GM21723 (cell line): ENCODE measurements at regions not wholly inside any gene's neighbourhood (a gene's known extent, or its start where the extent isn't known, plus 50 kb on each side); places are given as distances from the start of the nearest gene placed in this dataset.

Experiments
- ATAC-seq: cut with Tn5 transposase; IDR thresholded peaks from one replicate; pipeline ENCODE4 v1.9.1; 2021; ENCODE audit warnings: mild to moderate bottlenecking, moderate library complexity; ENCODE audit not compliant: unreplicated experiment

- ATAC-seq: no peak
Observed at GRCh38 chr5:93184041-93184440, 397.0 kb downstream of the NR2F1-AS1 start.

- no peak for ATAC-seq
Observed at GRCh38 chr5:93179466-93179865, 401.6 kb downstream of the NR2F1-AS1 start.

GRCh38 chr5:93174930-93175329 is 406.1 kb downstream of the NR2F1-AS1 start:
- no peak for ATAC-seq

- ATAC-seq: no peak
Observed at GRCh38 chr5:93165559-93165958, 415.5 kb downstream of the NR2F1-AS1 start.

- ATAC-seq: no peak
Observed at GRCh38 chr5:93164690-93165089, 416.3 kb downstream of the NR2F1-AS1 start.

- no peak for ATAC-seq
Observed at GRCh38 chr5:93163010-93163663, 417.9 kb downstream of the NR2F1-AS1 start.

- no peak for ATAC-seq
Observed at GRCh38 chr5:93161661-93162654, 419.1 kb downstream of the NR2F1-AS1 start.

- ATAC-seq: no peak
Observed at GRCh38 chr5:93158841-93159240, 422.2 kb downstream of the NR2F1-AS1 start.

- no peak for ATAC-seq
Observed at GRCh38 chr5:93156566-93156965, 424.5 kb downstream of the NR2F1-AS1 start.

GRCh38 chr5:93154535-93154934 is 426.5 kb downstream of the NR2F1-AS1 start:
- ATAC-seq: no peak

GRCh38 chr5:93153461-93153860 is 427.6 kb downstream of the NR2F1-AS1 start:
- ATAC-seq: no peak

- no peak for ATAC-seq
Observed at GRCh38 chr5:93151896-93152295, 429.1 kb downstream of the NR2F1-AS1 start.

- ATAC-seq: no peak
Observed at GRCh38 chr5:93151121-93151520, 429.9 kb downstream of the NR2F1-AS1 start.

- no peak for ATAC-seq
Observed at GRCh38 chr5:93150311-93151012, 430.6 kb downstream of the NR2F1-AS1 start.

GRCh38 chr5:93145767-93146166 is 435.3 kb downstream of the NR2F1-AS1 start:
- ATAC-seq: no peak

GRCh38 chr5:93145019-93145418 is 436.0 kb downstream of the NR2F1-AS1 start:
- ATAC-seq: no peak

GRCh38 chr5:93141969-93142368 is 439.1 kb downstream of the NR2F1-AS1 start:
- no peak for ATAC-seq

- no peak for ATAC-seq
Observed at GRCh38 chr5:93130624-93131490, 450.2 kb downstream of the NR2F1-AS1 start.

- ATAC-seq: no peak
Observed at GRCh38 chr5:93126634-93127033, 454.4 kb downstream of the NR2F1-AS1 start.

- ATAC-seq: no peak
Observed at GRCh38 chr5:93123127-93123526, 457.9 kb downstream of the NR2F1-AS1 start.
